ENCODE measurements at regions not wholly inside any gene's neighbourhood (a gene's known extent, or its start where the extent isn't known, plus 50 kb on each side); places are given as distances from the start of the nearest gene placed in this dataset.

GRCh38 chr10:88213065-88213605 is 349.7 kb downstream of the PTEN start:
- no peak for TF ChIP-seq CTCF (IDR thresholded peaks at IDR 0.05; ENCODE audit: insufficient read depth in 1 of 2, low read depth in 1 of 2, low read length in 1 of 2, severe bottlenecking in 1 of 2, unreplicated experiment in 1 of 2)
- BruUV-seq (replicated peaks) = no TSS peak
- Histone ChIP-seq H3K9me3 (no peaks in the 10 kb centered on the region), H3K27me3 (replicated peaks; ENCODE audit: control insufficient read depth, insufficient read depth, low read length) (no peaks in the 10 kb centered on the region), H3K4me1 (no peaks in the 10 kb centered on the region), H3K4me3 (ENCODE audit: low read depth, low read length) (no peak overlapping the region), H3K36me3 (ENCODE audit: control insufficient read depth, insufficient read depth, low read length) (no peaks in the 10 kb centered on the region)
- H3K4me3 Mint-ChIP-seq (ENCODE audit: unreplicated experiment) = no peak overlapping the region
- no peaks in the 10 kb centered on the region for H3K4me1 Mint-ChIP-seq (ENCODE audit: low read depth, unreplicated experiment)
- ChIA-PET POLR2A (no interaction called here), CTCF (no interaction called here)
- H3K27me3 Mint-ChIP-seq (ENCODE audit: insufficient read depth, unreplicated experiment) = no peaks in the 10 kb centered on the region
- no peaks in the 10 kb centered on the region for H3K9me3 Mint-ChIP-seq (ENCODE audit: unreplicated experiment)
- no peak overlapping the region for H3K27ac Mint-ChIP-seq (ENCODE audit: unreplicated experiment)
- H3K36me3 Mint-ChIP-seq (ENCODE audit: insufficient read depth, unreplicated experiment) = no peaks in the 10 kb centered on the region
- DNase-seq = no peak
- intact Hi-C loops (cut with micrococcal nuclease; ENCODE audit: unreplicated experiment) = no loop called here

GRCh38 chr10:88216976-88217375 is 353.6 kb downstream of the PTEN start:
- H3K27me3 ChIP-seq (replicated peaks; ENCODE audit: control insufficient read depth, insufficient read depth, low read length) = no peaks in the 10 kb centered on the region
- no peak overlapping the region for H3K4me3 ChIP-seq (ENCODE audit: low read depth, low read length)
- Mint-ChIP-seq H3K4me3 (ENCODE audit: unreplicated experiment) (no peak overlapping the region), H3K36me3 (ENCODE audit: insufficient read depth, unreplicated experiment) (no peaks in the 10 kb centered on the region), H3K27ac (ENCODE audit: unreplicated experiment) (no peak overlapping the region), H3K27me3 (ENCODE audit: insufficient read depth, unreplicated experiment) (no peaks in the 10 kb centered on the region), H3K9me3 (ENCODE audit: unreplicated experiment) (no peaks in the 10 kb centered on the region), H3K4me1 (ENCODE audit: low read depth, unreplicated experiment) (no peaks in the 10 kb centered on the region)
- ChIA-PET CTCF (no interaction called here), POLR2A (no interaction called here)
- no peaks in the 10 kb centered on the region for H3K36me3 ChIP-seq (ENCODE audit: control insufficient read depth, insufficient read depth, low read length)
- intact Hi-C loops (cut with micrococcal nuclease; ENCODE audit: unreplicated experiment) = no loop called here
- no peak for DNase-seq
- no TSS peak for BruUV-seq (replicated peaks)
- no peaks in the 10 kb centered on the region for H3K9me3 ChIP-seq
- H3K4me1 ChIP-seq = no peaks in the 10 kb centered on the region
- TF ChIP-seq CTCF (IDR thresholded peaks at IDR 0.05; ENCODE audit: insufficient read depth in 1 of 2, low read depth in 1 of 2, low read length in 1 of 2, severe bottlenecking in 1 of 2, unreplicated experiment in 1 of 2) = no peak

GRCh38 chr10:88218362-88218761 is 354.9 kb downstream of the PTEN start:
- no peaks in the 10 kb centered on the region for H3K9me3 ChIP-seq
- DNase-seq = no peak
- ChIA-PET CTCF (no interaction called here), POLR2A (no interaction called here)
- Mint-ChIP-seq H3K4me1 (ENCODE audit: low read depth, unreplicated experiment) (no peaks in the 10 kb centered on the region), H3K27me3 (ENCODE audit: insufficient read depth, unreplicated experiment) (no peaks in the 10 kb centered on the region), H3K27ac (ENCODE audit: unreplicated experiment) (no peak overlapping the region), H3K9me3 (ENCODE audit: unreplicated experiment) (no peaks in the 10 kb centered on the region), H3K4me3 (ENCODE audit: unreplicated experiment) (no peak overlapping the region), H3K36me3 (ENCODE audit: insufficient read depth, unreplicated experiment) (no peaks in the 10 kb centered on the region)
- BruUV-seq (replicated peaks) = no TSS peak
- no peaks in the 10 kb centered on the region for H3K36me3 ChIP-seq (ENCODE audit: control insufficient read depth, insufficient read depth, low read length)
- no peak overlapping the region for H3K4me3 ChIP-seq (ENCODE audit: low read depth, low read length)
- no peak for TF ChIP-seq CTCF (IDR thresholded peaks at IDR 0.05; ENCODE audit: insufficient read depth in 1 of 2, low read depth in 1 of 2, low read length in 1 of 2, severe bottlenecking in 1 of 2, unreplicated experiment in 1 of 2)
- intact Hi-C loops (cut with micrococcal nuclease; ENCODE audit: unreplicated experiment) = no loop called here
- no peaks in the 10 kb centered on the region for H3K27me3 ChIP-seq (replicated peaks; ENCODE audit: control insufficient read depth, insufficient read depth, low read length)
- H3K4me1 ChIP-seq = no peaks in the 10 kb centered on the region
